DOHH2 (cell line): ENCODE measurements at regions not wholly inside any gene's neighbourhood (a gene's known extent, or its start where the extent isn't known, plus 50 kb on each side); places are given as distances from the start of the nearest gene placed in this dataset.

Source experiments
- H3F3A ChIP-seq: fragments of 200-600 bp; sonication (generic), shearing (Covaris generic); 2 replicates; pipeline ENCODE4 v1.6.0; 2016; ENCODE audit warnings: antibody characterized with exemption, mild to moderate bottlenecking; ENCODE audit not compliant: control insufficient read depth, insufficient read depth
- H3K27ac ChIP-seq: fragments of 200-600 bp; sonication (generic); 2 replicates; pipeline ENCODE4 v1.5.1; 2014; ENCODE audit warnings: low read depth, mild to moderate bottlenecking, low read length, moderate library complexity
- H3K27me3 ChIP-seq: fragments of 200-600 bp; sonication (generic); 2 replicates; pipeline ENCODE4 v1.6.1; 2014; ENCODE audit warnings: mild to moderate bottlenecking, low read length, mixed read lengths; ENCODE audit not compliant: control insufficient read depth
- H3K36me3 ChIP-seq: fragments of 200-600 bp; sonication (generic); 2 replicates; pipeline ENCODE4 v1.6.1; 2014; ENCODE audit warnings: mild to moderate bottlenecking, low read length, moderate library complexity, mixed read lengths; ENCODE audit not compliant: control insufficient read depth
- H3K4me1 ChIP-seq: fragments of 200-600 bp; sonication (generic); 2 replicates; pipeline ENCODE4 v1.6.1; 2014; ENCODE audit warnings: mild to moderate bottlenecking, low read length, mixed read lengths; ENCODE audit not compliant: control insufficient read depth
- H3K4me2 ChIP-seq: fragments of 200-600 bp; sonication (generic); 2 replicates; pipeline ENCODE4 v1.6.0; 2014; ENCODE audit warnings: mild to moderate bottlenecking, low read length, moderate library complexity
- H3K4me3 ChIP-seq: fragments of 200-600 bp; sonication (generic); 2 replicates; pipeline ENCODE4 v1.5.1; 2014; ENCODE audit warnings: mild to moderate bottlenecking, low read length, mixed read lengths
- H3K79me2 ChIP-seq: fragments of 200-600 bp; sonication (generic); 2 replicates; pipeline ENCODE4 v1.6.1; 2014; ENCODE audit warnings: mild to moderate bottlenecking, low read length, mixed read lengths; ENCODE audit not compliant: control insufficient read depth
- H3K9me2 ChIP-seq: fragments of 200-600 bp; sonication (generic); replicated peaks from 2 replicates; pipeline ENCODE4 v1.6.1; 2014; ENCODE audit warnings: mild to moderate bottlenecking, low read length, mixed read lengths; ENCODE audit not compliant: control insufficient read depth
- H3K9me3 ChIP-seq: fragments of 200-600 bp; sonication (generic); 2 replicates; pipeline ENCODE4 v1.6.1; 2014; ENCODE audit warnings: antibody characterized with exemption, low read length, mixed read lengths; ENCODE audit not compliant: control insufficient read depth, insufficient read depth
- H4K20me1 ChIP-seq: fragments of 200-600 bp; sonication (generic); 2 replicates; pipeline ENCODE4 v1.6.0; 2014; ENCODE audit warnings: low read depth, mild to moderate bottlenecking, antibody characterized with exemption, low read length, moderate library complexity; ENCODE audit not compliant: control insufficient read depth, insufficient read depth
- EZH2phosphoT487 ChIP-seq: fragments of 200-600 bp; sonication (generic); IDR thresholded peaks from 2 replicates; pipeline ENCODE4 v1.6.1; 2017; ENCODE audit warnings: borderline replicate concordance, mild to moderate bottlenecking, antibody characterized with exemption, low read length, moderate library complexity, mixed read lengths
- TF ChIP-seq, protein P1 (sequence below): fragments of 200-600 bp; sonication (generic); IDR thresholded peaks from one replicate; pipeline ENCODE4 v1.5.1; 2014; ENCODE audit warnings: antibody characterized with exemption, mild to moderate bottlenecking, low read depth, low read length; ENCODE audit not compliant: poor library complexity, severe bottlenecking

DNA sequence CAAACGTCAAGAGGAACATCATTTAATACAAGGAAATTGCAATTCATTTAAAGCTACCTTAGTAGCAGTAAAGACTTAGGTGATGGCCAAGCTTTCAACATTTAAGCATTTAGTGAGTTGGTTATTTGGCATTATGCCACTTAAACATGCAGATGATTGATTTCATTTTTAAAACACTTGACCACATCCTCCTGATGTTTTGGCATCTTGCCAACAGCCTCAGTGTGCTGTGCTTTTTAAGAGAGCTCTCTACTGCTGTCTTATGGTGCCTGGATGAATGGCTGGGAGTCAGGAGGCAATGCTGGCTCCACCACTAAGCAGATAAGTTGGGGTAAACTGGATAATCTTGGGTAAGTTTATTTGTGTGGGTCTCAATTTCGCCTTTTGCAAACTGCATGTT, 364.5 kb downstream of the MAN2A1 start:
- H3K9me3 ChIP-seq, result no peaks in the 10 kb centered on the region
- no peaks in the 10 kb centered on the region for H3K36me3 ChIP-seq
- peak overlapping the region; percentile 41 for H3K27ac ChIP-seq
- H4K20me1 ChIP-seq, result no peaks in the 10 kb centered on the region
- TF ChIP-seq, protein P1, sequence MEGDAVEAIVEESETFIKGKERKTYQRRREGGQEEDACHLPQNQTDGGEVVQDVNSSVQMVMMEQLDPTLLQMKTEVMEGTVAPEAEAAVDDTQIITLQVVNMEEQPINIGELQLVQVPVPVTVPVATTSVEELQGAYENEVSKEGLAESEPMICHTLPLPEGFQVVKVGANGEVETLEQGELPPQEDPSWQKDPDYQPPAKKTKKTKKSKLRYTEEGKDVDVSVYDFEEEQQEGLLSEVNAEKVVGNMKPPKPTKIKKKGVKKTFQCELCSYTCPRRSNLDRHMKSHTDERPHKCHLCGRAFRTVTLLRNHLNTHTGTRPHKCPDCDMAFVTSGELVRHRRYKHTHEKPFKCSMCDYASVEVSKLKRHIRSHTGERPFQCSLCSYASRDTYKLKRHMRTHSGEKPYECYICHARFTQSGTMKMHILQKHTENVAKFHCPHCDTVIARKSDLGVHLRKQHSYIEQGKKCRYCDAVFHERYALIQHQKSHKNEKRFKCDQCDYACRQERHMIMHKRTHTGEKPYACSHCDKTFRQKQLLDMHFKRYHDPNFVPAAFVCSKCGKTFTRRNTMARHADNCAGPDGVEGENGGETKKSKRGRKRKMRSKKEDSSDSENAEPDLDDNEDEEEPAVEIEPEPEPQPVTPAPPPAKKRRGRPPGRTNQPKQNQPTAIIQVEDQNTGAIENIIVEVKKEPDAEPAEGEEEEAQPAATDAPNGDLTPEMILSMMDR, result peak; percentile 49
- TF ChIP-seq EZH2phosphoT487, result no peak
- H3K9me2 ChIP-seq, result no peaks in the 10 kb centered on the region
- no peaks in the 10 kb centered on the region for H3K79me2 ChIP-seq
- 0 out of 2 replicates have a peak, but pooled peaks cover 5% of the 10 kb centered on the region for H3K27me3 ChIP-seq
- H3K4me2 ChIP-seq, result peak overlapping the region; percentile 27
- peaks cover 5% of the 10 kb centered on the region; the same call in 1 of the 2 replicates for H3F3A ChIP-seq
- peak overlapping the region; percentile 12; the same call in 1 of the 2 replicates for H3K4me3 ChIP-seq
- peaks cover 26% of the 10 kb centered on the region for H3K4me1 ChIP-seq

DNA sequence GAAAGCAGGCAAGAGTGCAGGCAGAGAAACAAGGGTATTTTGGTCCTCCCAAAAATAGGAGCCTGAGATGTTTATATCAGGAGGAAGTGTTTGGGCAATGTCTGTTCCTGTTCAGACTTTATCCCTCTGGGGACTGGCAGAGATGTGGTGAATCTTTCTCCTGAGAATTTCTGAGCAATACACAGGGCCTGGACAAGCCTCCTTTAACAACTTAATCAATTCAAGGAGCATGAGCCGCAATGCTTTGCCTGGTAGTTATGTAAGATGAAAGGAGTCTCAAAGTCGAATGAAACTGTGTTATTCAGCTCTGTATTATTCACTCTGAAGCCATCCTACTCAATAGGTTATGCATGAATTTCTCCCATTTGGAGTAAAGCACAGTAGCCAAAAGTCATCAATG, 365.6 kb downstream of the MAN2A1 start:
- Histone ChIP-seq H3K36me3 (no peaks in the 10 kb centered on the region), H3K27ac (no peak overlapping the region), H3K4me3 (no peak overlapping the region), H3K4me1 (peaks cover 26% of the 10 kb centered on the region), H3K4me2 (peak overlapping the region; percentile 27; the same call in 1 of the 2 replicates), H3K9me2 (no peaks in the 10 kb centered on the region), H3K27me3 (0 out of 2 replicates have a peak, but pooled peaks cover 3% of the 10 kb centered on the region), H3K9me3 (no peaks in the 10 kb centered on the region), H3K79me2 (no peaks in the 10 kb centered on the region), H4K20me1 (no peaks in the 10 kb centered on the region), H3F3A (peaks cover 5% of the 10 kb centered on the region; the same call in 1 of the 2 replicates)
- TF ChIP-seq EZH2phosphoT487, result no peak
- TF ChIP-seq, protein P1, result no peak

DNA sequence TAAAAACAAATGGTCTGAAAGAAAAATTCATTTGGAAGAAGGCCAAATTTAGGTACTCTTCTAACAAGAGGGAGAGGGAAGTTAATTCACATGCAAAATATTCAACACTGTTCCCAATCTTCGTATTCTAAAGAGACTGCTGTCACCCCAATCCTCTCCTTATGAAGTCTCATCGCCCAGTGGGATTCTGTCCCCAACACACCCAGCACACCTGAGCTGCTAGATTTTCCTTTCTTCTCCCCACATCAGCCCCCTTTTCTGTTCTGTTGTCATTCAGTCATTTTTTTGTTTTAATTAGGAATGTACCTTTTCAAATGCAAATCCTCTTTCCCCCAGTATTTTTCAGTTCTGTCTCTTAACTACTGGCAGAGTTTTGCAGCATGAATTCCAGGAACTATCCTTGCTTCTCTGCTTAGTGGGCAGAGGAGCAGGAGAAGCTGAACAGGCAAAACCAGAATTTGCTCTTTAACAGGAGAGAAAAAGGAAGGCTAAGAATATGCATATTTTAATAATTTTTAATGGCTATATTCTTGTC, 366.9 kb downstream of the MAN2A1 start:
- Histone ChIP-seq H3K4me3 (no peak overlapping the region), H3K27ac (no peak overlapping the region), H3K27me3 (no peaks in the 10 kb centered on the region), H3K36me3 (no peaks in the 10 kb centered on the region), H3F3A (peaks cover 5% of the 10 kb centered on the region; the same call in 1 of the 2 replicates), H3K79me2 (no peaks in the 10 kb centered on the region), H4K20me1 (no peaks in the 10 kb centered on the region), H3K4me1 (peaks cover 26% of the 10 kb centered on the region), H3K4me2 (no peak overlapping the region), H3K9me2 (no peaks in the 10 kb centered on the region), H3K9me3 (no peaks in the 10 kb centered on the region)
- TF ChIP-seq, protein P1, result no peak
- no peak for TF ChIP-seq EZH2phosphoT487
